Choroid plexus epithelial cell (primary cell): ENCODE measurements at regions not wholly inside any gene's neighbourhood (a gene's known extent, or its start where the extent isn't known, plus 50 kb on each side); places are given as distances from the start of the nearest gene placed in this dataset.

Experiments
- DNase-seq: peaks from one replicate; pipeline ENCODE4 v3.0.0-alpha.2; 2010; ENCODE audit warnings: low read depth
- H3K4me3 ChIP-seq: 2 replicates; pipeline ENCODE4 v1.5.1; 2011; ENCODE audit warnings: low read depth, mild to moderate bottlenecking, control low read depth, low read length, moderate library complexity
- TF ChIP-seq, protein P1 (sequence below): conservative IDR thresholded peaks from 2 replicates; pipeline ENCODE4 v1.5.1; 2011; ENCODE audit warnings: low read depth, mild to moderate bottlenecking, control low read depth, inconsistent platforms, low read length, moderate library complexity

DNA sequence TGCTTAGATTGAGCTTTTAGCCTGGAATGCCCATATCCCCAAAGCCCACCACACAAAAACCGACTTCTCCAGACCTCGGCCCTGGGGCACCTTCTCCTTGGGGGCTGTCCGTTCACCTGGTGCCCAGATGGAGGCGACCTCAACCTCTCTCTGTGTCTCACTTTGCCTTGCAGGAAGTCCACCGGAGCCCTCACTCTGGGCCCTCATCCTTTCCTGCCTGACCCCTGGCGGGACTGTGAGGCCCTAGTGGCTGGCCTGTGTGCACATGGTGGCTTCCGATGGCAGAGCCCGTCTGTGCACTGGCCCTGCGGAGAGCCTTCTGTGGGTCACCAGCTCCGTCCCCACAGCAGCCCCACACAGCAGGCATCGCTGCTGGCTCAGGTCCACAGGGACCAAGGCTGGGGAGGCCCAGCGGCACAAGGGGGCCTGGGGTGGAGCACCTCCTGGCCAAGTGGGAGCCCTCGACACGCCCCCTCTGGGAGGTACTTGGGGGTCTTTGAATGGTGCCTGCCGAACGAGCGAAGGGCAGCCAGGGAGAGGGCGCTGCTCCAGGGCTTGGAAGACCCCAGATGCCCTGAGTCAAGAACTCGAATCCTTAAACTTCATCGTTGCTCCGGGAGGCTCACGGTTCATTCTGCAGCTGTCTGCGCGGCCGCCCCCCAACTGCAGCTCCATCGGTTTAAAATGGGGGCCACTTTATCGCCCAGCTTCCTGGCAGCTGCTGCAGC lies 97.2 kb upstream of the ADRA2C start:
- DNase-seq = no peak
- H3K4me3 ChIP-seq = no peak overlapping the region
- TF ChIP-seq, protein P1, sequence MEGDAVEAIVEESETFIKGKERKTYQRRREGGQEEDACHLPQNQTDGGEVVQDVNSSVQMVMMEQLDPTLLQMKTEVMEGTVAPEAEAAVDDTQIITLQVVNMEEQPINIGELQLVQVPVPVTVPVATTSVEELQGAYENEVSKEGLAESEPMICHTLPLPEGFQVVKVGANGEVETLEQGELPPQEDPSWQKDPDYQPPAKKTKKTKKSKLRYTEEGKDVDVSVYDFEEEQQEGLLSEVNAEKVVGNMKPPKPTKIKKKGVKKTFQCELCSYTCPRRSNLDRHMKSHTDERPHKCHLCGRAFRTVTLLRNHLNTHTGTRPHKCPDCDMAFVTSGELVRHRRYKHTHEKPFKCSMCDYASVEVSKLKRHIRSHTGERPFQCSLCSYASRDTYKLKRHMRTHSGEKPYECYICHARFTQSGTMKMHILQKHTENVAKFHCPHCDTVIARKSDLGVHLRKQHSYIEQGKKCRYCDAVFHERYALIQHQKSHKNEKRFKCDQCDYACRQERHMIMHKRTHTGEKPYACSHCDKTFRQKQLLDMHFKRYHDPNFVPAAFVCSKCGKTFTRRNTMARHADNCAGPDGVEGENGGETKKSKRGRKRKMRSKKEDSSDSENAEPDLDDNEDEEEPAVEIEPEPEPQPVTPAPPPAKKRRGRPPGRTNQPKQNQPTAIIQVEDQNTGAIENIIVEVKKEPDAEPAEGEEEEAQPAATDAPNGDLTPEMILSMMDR = no peak

DNA sequence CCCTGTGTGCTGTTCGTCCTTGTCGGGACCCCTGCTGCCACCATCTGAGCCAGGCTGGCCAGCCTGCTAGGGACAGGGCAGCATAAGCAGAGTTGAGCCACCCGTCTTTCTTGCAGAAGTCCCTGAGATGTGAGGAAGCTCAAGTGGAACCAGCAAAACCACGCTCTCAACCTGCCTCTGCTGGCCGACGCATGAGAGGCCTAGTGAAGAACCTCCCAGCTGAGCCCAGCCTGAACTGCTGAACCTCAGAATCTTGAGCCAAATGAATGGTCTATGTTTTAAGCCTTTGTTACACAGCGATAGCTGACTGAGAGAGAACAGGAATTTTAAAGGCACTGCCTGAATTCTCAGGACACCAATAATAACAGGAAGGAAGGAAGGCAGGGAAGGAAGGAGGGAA lies 98.9 kb upstream of the ADRA2C start:
- no peak overlapping the region for H3K4me3 ChIP-seq
- no peak for DNase-seq
- TF ChIP-seq, protein P1 = no peak

DNA sequence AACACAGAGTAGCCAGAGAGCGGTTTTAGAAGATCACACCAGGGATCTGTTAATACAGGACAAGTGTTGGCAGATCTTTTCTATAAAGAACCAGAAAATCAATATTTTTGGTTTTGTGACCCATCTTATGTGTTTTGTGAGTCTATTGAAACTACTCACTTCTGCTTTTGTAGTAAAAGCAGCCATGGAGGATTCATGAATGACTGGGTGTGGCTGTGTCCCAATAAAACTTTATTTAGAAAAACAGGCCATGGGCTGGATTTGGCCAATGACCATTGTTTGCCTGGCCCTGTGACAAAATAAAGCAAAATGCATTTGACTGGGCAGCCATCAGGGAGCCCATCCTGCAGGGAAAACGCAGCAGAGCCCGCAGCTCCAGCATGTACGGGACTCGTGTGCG lies 99.9 kb upstream of the ADRA2C start:
- no peak overlapping the region for H3K4me3 ChIP-seq
- TF ChIP-seq, protein P1 = no peak
- no peak for DNase-seq

DNA sequence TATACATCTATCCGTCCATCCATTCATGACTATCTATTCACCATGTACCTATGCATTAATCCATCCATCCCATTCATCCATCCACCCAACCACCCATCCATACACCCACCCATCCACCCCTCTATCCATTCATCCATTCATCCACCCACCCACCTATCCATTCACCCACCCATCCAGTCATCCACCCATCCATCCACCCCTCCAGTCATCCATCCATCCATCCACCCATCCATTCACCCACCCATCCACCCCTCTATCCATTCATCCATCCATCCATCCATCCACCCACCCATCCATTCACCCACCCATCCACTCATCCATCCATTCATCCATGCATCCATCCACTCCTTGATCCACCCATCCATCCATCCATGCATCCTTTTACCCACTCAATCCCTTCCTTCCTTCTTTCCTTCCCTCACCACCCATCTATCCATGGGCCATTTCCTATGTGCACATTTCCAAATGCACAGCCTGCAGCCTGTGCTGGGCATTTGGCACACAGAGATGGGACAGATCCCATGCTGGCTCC lies 100.8 kb upstream of the ADRA2C start:
- no peak overlapping the region for H3K4me3 ChIP-seq
- DNase-seq = no peak
- TF ChIP-seq, protein P1 = no peak

DNA sequence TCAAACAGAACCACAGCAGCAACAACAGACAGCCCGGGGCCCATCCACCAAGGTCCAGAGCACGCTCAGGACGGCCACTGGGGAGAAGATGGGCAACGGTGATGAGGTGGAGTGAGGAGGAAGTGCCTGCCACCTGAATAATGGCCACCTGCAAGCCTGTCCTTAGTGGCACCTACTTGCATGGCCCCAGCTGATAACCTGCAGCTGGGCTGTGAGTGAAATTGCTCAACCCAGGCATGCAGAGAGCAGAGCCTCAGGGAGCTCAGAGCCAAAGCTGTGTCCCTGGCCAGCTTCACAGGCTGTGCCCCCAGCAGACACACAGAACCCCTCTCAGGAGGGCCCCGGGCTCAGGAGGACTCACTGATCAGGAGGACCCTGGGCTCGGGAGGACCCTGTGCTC lies 102.4 kb upstream of the ADRA2C start:
- no peak overlapping the region for H3K4me3 ChIP-seq
- DNase-seq = no peak
- TF ChIP-seq, protein P1 = no peak

DNA sequence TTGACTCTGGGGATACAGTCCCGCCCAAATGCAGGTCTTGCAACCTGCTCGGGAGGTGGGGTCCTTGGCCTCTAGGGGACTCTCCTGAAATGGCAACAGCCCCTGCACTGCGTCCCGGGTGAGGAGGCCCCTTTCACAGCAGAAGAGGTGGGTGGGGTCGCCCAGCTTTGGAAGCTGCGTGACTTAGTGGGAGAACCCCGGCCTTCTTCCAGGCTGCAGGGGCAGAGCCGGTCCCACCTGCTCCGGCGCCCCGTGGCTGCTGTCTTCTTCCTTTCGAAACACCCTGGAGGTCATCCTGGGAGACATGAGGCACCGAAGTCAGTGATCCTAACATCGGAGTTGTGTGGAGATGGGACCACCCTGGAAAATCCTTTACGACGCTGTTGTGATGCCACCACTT lies 103.7 kb upstream of the ADRA2C start:
- TF ChIP-seq, protein P1 = no peak
- no peak for DNase-seq
- no peak overlapping the region for H3K4me3 ChIP-seq

DNA sequence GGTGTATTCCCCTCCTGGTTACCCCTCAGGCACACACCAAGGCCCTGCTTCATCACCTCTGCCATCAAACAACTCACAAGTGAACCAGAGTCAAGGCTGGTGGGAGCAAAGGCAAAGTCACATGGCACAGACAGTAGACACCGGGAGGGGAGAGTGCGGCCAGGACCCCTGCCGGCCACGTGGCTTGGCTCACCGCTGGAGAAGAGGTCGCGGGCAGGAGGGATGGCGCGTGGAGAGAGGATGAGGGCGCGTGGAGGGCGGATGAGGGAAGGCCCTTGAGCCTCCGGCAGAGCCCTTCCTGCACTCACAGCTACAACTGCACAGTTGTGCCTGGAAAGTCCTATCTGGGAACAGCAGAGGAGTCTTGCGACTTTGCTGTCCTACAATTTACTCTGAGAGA lies 104.2 kb upstream of the ADRA2C start:
- no peak for DNase-seq
- no peak overlapping the region for H3K4me3 ChIP-seq
- TF ChIP-seq, protein P1 = no peak
